GM18498 (cell line): ENCODE measurements at regions not wholly inside any gene's neighbourhood (a gene's known extent, or its start where the extent isn't known, plus 50 kb on each side); places are given as distances from the start of the nearest gene placed in this dataset.
"Not testable (repeated sequence)": the region's sequence is repeated elsewhere in the genome, so short reads cannot be mapped to it uniquely, and the experiment has no call there.

Experiments
- ATAC-seq: cut with Tn5 transposase; IDR thresholded peaks from one replicate; pipeline ENCODE4 v1.9.1; 2021; ENCODE audit warnings: mild to moderate bottlenecking, moderate library complexity; ENCODE audit not compliant: unreplicated experiment

- no peak for ATAC-seq
Measured at GRCh38 chr3:159748425-159748824, 240.2 kb upstream of the IL12A start.

DNA sequence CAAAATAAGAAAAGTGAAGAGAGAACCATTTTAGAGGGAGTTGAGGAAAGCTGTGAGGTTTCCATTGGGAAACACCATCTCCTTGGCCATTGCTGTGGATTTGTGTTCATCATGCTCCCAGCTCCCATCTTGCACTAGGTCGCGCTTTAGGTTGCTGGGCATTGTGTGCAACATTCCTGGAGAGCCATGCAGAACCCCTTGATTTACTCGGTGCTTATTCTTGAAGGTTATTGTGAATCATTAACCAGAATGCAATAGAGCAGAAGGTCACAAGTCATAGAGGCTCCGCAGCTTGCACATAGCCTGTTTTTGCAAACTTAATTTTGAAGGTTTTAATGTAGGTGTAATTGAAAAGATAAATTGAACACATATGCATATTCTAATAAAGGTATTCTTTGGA is 239.2 kb upstream of the IL12A start:
- ATAC-seq, result no peak

DNA sequence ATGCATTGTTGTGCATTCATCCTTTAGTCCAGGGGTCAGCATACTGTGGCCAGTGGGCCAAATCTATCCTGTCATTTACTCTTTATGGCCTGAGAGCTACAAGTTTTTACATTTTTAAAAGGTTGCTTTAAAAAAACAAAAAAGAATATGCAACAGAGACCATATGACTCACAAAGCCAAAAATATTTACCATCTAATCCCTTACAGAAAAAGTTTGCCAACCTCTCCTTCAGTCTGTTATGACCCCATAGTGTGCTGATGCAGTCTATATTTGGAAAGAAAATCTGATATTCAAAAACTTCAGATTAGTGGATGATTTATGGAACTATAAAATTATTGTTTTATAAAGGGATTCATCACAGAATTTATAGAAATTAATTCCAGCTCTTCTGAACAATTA is 237.5 kb upstream of the IL12A start:
- ATAC-seq, result no peak

- ATAC-seq, result no peak
Measured at GRCh38 chr3:159751752-159752151, 236.9 kb upstream of the IL12A start.

GRCh38 chr3:159756279-159757207 is 232.1 kb upstream of the IL12A start:
- ATAC-seq, result not testable (repeated sequence)

GRCh38 chr3:159757341-159758060 is 231.1 kb upstream of the IL12A start:
- no peak for ATAC-seq

- no peak for ATAC-seq
Measured at GRCh38 chr3:159760046-159760445, 228.6 kb upstream of the IL12A start.

DNA sequence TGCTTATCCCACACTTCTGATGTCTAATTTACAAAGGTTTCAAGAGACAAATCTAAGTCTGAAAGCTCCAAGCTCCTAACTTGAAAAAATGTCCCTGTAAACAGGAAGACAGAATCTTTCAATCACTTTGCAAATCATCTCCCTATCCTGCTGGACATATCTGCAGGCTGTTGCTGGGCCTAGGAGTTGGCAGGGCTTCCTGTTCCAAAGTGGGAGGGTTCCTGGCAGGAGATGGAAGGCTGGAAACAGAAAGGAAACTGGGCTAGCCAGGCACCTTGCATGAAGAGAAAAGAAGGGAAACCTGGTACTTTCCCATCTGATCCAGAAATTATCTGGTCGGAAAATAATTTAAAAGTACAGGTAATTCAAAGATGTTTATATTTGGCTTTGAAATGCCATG is 227.3 kb upstream of the IL12A start:
- ATAC-seq, result no peak

GRCh38 chr3:159761848-159762635 is 226.6 kb upstream of the IL12A start:
- ATAC-seq, result no peak

DNA sequence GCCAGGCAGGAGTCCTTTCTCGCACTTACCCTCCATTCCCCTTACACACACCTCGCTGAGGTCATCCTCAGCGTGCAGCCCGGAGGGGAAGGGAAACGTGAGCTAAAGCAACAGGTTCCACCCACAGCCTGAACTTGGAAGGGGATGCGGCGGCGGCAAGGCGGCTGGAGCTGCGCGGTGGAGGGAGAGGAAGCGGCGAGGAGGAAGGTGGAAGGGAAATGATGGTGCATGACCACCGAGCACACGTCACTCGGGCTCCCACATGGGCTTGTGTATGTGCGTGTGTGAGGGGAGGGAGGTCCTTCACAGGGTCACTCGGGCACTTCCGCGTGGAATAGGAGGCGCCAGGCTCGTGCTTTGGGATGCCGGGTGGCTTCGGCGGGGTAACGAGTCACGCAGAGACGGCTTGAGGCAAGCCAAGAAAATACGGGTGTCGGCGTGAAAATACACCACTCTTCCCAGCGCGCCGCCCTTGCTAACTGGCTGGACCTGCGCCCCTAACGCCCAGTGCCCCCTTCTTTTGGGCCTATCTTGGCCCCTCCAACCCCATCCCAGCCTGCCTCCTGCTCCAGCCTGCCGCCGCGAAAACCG is 225.5 kb upstream of the IL12A start:
- peak; percentile 41 for ATAC-seq

GRCh38 chr3:159763602-159764489 is 224.8 kb upstream of the IL12A start:
- ATAC-seq, result peak; percentile 72

- ATAC-seq, result no peak
Measured at GRCh38 chr3:159764490-159765029, 224.1 kb upstream of the IL12A start.

DNA sequence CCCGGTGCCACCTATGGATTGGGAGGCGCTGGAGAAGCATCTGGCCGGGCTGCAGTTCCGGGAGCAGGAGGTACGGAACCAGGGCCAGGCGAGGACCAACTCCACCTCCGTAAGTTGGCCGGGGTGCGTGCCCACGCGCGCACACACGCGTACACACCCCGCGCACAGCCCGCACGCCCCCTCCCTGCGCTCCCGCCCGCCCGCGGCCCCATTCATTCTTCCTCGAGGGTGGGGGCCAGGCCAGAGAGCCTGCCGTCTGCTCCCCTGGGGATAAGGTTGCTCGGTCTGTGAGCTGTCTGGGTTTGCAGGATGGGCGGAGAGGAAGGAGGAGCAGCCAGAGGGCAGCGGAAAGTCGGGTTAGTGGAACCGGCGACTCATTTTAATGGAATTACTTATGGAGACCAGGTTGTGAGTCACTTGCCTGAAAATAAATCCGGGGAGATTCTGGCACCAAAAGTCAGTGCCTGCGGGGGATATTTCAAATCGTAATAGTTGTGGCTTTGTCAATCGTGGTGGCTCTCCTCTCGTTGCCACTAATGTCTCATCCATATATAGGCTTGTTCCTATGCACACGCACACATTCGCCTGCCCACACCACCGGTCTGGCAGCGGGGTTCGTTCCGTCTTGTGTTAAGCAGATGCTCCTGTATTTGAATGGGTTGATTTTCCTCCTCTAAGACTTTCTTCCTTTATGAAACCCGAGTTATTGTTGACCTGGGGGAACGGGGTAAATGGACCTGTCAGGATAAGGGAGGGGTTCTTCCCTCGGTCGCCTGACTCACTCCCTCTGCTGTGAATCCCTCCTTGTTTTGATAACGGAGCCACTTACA is 223.4 kb upstream of the IL12A start:
- no peak for ATAC-seq

- ATAC-seq, result no peak
Measured at GRCh38 chr3:159765860-159766294, 222.8 kb upstream of the IL12A start.

DNA sequence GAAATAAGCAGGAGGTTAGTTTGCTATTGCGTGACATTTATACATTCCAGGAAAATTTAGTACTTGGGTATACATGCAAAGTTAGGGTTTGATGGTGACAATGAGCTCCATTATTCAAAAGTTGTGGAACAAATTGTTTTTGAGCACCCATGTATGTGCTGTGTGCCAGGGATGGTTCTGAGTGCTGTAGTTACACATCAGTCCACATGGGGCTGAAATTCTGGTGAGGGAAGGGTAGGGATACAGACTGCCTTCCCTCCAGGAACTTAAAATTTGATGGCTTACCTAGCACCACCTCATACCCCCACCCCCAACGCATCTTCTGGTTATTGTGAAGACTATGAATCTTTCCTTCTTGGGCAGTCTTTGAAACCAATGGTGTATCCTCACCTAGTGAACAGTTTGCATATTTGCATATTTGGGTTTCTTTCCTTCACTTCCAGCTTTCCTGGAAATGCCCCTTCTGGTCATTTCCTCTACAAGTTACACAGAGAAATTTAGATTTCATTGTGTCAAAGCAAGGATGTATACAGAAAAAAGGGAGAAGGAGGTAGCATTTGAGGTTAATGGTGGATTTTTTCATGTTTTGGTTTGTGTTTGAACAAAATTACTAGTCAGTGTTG is 222.0 kb upstream of the IL12A start:
- ATAC-seq, result no peak

- ATAC-seq, result no peak
Measured at GRCh38 chr3:159770998-159771397, 217.6 kb upstream of the IL12A start.

DNA sequence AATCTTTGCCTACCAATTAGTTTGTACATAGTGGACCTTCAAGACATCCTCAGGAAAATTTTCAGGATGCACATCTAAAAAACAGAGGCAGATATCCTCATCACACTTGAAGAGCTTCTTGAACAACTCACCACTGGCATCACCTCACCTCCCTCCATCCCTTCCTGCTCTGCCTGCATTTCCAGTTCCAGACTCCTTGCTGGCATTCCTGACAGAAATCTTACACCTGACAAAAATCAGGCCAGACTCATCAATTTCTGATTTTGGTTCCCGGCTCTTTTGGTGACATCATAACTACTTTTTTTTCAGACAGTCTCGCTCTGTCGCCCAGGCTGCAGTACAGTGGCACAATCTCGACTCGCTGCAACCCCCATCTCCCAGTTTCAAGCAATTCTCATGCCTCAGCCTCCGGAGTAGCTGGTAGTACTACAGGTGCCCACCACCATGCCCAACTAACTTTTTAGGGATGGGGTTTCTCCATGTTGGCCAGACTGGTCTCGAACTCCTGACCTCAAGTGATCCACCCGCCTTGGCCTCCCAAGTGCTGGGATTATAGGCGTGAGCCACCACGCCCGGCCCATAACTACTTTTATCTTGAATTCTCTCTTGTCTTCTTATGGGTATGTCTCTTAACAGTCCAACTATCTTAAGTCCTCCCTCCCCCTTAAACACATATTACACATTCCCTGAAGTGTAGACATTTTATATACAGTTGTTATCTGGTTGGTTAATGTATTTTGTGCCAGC is 216.6 kb upstream of the IL12A start:
- no peak for ATAC-seq

GRCh38 chr3:159773706-159774105 is 214.9 kb upstream of the IL12A start:
- ATAC-seq, result no peak
